Spleen (tissue), 11 donors: ENCODE measurements at regions not wholly inside any gene's neighbourhood (a gene's known extent, or its start where the extent isn't known, plus 50 kb on each side); places are given as distances from the start of the nearest gene placed in this dataset.

Experiments used
- DNase-seq: peaks from one replicate; pipeline ENCODE4 v3.0.0-alpha.2; 2020
- H3K27ac ChIP-seq, 8 donors: fragments of 200-600 bp; sonication (generic) in 7 of 8; 1 replicate in 4 of 8; 2 replicates in 4 of 8; pipeline versions ENCODE4 v1.5.0 to v1.8.0; 2016 to 2021; ENCODE audit warnings: inconsistent platforms in 4 of 8, mild to moderate bottlenecking in 4 of 8, moderate library complexity in 1 of 8
- H3K27me3 ChIP-seq, 7 donors: fragments of 200-600 bp; sonication (generic) in 6 of 7; replicated peaks in 1 of 7; 1 replicate in 4 of 7; 2 replicates in 3 of 7; pipeline versions ENCODE4 v1.5.0 to v1.8.0; 2016 to 2021; ENCODE audit warnings: inconsistent platforms in 3 of 7, mild to moderate bottlenecking in 1 of 7
- H3K36me3 ChIP-seq, 6 donors: fragments of 200-600 bp; sonication (generic) in 5 of 6; 1 replicate in 4 of 6; 2 replicates in 2 of 6; pipeline versions ENCODE4 v1.5.0 to v1.8.0; 2016 to 2021; ENCODE audit warnings: inconsistent platforms in 2 of 6
- H3K4me1 ChIP-seq, 6 donors: fragments of 200-600 bp; sonication (generic) in 5 of 6; 1 replicate in 3 of 6; 2 replicates in 3 of 6; pipeline versions ENCODE4 v1.5.0 to v1.8.0; 2016 to 2021; ENCODE audit warnings: inconsistent platforms in 3 of 6
- H3K4me3 ChIP-seq, 8 donors: fragments of 200-600 bp; sonication (generic) in 7 of 8; 1 replicate in 4 of 8; 2 replicates in 4 of 8; pipeline versions ENCODE4 v1.5.0 to v1.8.0; 2016 to 2021; ENCODE audit warnings: inconsistent platforms in 4 of 8, mild to moderate bottlenecking in 4 of 8, moderate library complexity in 2 of 8
- H3K9me3 ChIP-seq, 8 donors: fragments of 200-600 bp; sonication (generic) in 7 of 8; 1 replicate in 4 of 8; 2 replicates in 4 of 8; pipeline versions ENCODE4 v1.5.0 to v1.8.0; 2016 to 2021; ENCODE audit warnings: inconsistent platforms in 4 of 8
- POLR2A ChIP-seq, 3 donors: fragments of 450-650 bp; IDR thresholded peaks; one replicate each; pipeline ENCODE4 v1.5.1; 2017; ENCODE audit warnings: antibody characterized with exemption in 3 of 3, mild to moderate bottlenecking in 1 of 3
- POLR2AphosphoS5 ChIP-seq, 3 donors: sonication (generic); formaldehyde crosslinking; IDR thresholded peaks; one replicate each; pipeline ENCODE4 v1.5.1; 2017; ENCODE audit warnings: antibody characterized with exemption in 3 of 3
- WGBS, 5 donors: extraction: QIAGEN DNeasy Blood & Tissue Kit in 3 of 5; methylation state at CpG; one replicate each; pipeline versions ENCODE4 v1.1.5 to v1.1.7; 2013 to 2018; 5-methylcytosine and 5-hydroxymethylcytosine counted together
- intact Hi-C: fragments of 100-400 bp; cut with DNase I; formaldehyde crosslinking; loops from one replicate; pipeline ENCODE4 v1.15.0; 2023; ENCODE audit warnings: low total_unique reads
- TF ChIP-seq, protein P1 (sequence below), 11 experiments: fragments of 200-600 bp in 7 of 11; fragments of 450-650 bp in 4 of 11; sonication (generic) in 4 of 11; IDR thresholded peaks in 8 of 11; conservative IDR thresholded peaks in 3 of 11; 1 replicate in 7 of 11; 2 replicates in 4 of 11; pipeline versions ENCODE4 v1.4.0 to v1.8.0; 2016 to 2021; ENCODE audit warnings: antibody characterized with exemption in 11 of 11, inconsistent platforms in 4 of 11, mild to moderate bottlenecking in 1 of 11
- donor health status: healthy with polysubstance abuse.
- donor health status: DM: no; HTN: no; CAD: no; lungs with moderate emphysema.
- donor health status: DM: no; HTN: no; CAD: no.
- donor health status: Bipolar disorder and iron deficiency.
- donor health status: healthy.
- donor health status: DM: no; HTN: no; CAD: no.
- donor health status: DM: yes; HTN: yes; CAD: no.

DNA sequence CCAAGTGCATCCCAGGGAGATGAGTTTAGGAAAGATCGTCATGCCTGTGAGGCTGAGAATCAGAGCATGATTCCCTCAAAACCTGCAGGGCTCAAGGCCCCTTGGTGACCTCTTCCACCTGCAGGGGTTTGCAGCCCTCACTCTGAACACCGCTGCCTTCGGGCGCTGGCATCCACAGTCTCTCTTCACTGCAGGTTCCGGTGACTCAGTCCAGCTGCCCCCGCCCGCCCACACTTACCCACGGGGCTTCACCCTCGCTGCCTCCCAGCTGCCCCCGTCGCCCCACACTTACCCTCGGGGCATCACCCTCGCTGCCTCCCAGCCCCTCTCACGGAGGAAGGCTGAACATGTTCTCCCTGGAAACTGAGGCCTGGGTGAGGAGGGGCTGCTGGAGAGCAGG lies 277.1 kb downstream of the XXYLT1 start:
- no peaks in the 10 kb centered on the region for H3K36me3 ChIP-seq
- H3K4me1 ChIP-seq: no peaks in the 10 kb centered on the region
- H3K27ac ChIP-seq: no peak overlapping the region
- intact Hi-C loops: loop anchor here (10.0 kb wide), 1 partner anchor 261 kb away; no protein-coding TSS in a partner anchor
- 87 to 90% (median 88%) methylated on average over 6 to 14 of the region's 14 CpGs for WGBS, 5 donors
- no peak for DNase-seq
- no peaks in the 10 kb centered on the region for H3K9me3 ChIP-seq
- H3K27me3 ChIP-seq: no peaks in the 10 kb centered on the region
- TF ChIP-seq POLR2A (IDR thresholded peaks at IDR 0.05): no peak
- TF ChIP-seq, protein P1, sequence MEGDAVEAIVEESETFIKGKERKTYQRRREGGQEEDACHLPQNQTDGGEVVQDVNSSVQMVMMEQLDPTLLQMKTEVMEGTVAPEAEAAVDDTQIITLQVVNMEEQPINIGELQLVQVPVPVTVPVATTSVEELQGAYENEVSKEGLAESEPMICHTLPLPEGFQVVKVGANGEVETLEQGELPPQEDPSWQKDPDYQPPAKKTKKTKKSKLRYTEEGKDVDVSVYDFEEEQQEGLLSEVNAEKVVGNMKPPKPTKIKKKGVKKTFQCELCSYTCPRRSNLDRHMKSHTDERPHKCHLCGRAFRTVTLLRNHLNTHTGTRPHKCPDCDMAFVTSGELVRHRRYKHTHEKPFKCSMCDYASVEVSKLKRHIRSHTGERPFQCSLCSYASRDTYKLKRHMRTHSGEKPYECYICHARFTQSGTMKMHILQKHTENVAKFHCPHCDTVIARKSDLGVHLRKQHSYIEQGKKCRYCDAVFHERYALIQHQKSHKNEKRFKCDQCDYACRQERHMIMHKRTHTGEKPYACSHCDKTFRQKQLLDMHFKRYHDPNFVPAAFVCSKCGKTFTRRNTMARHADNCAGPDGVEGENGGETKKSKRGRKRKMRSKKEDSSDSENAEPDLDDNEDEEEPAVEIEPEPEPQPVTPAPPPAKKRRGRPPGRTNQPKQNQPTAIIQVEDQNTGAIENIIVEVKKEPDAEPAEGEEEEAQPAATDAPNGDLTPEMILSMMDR (IDR thresholded peaks at IDR 0.05 in 8 of 11, conservative IDR thresholded peaks at IDR 0.05 in 3 of 11): no peak
- no peak for TF ChIP-seq POLR2AphosphoS5 (IDR thresholded peaks at IDR 0.05)
- no peak overlapping the region for H3K4me3 ChIP-seq

DNA sequence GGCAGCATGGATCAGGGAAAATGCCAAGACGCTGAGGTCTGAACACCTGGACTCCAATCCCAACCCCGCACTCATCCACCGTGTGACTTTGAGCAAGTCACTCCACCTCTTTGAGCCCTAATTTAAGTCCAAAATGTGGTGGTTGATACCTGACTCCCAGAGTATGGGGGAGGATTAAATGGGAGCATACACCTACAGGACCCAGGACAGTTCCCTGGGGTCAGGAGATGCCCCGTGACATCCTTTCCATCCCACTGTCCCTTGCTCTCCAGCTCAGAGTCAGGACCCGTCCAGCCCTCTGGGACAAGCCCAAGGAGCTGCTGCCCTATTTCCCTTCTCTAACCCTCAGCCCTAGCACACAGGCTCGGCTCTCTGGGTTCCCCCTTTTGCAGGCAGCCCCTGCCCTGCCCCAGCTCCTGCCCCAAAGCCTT lies 276.4 kb downstream of the XXYLT1 start:
- TF ChIP-seq, protein P1 (IDR thresholded peaks at IDR 0.05 in 8 of 11, conservative IDR thresholded peaks at IDR 0.05 in 3 of 11): no peak
- no peak for TF ChIP-seq POLR2AphosphoS5 (IDR thresholded peaks at IDR 0.05)
- no peak for TF ChIP-seq POLR2A (IDR thresholded peaks at IDR 0.05)
- 82 to 90% (median 87%) methylated on average over 6 of the region's 6 CpGs for WGBS, 5 donors
- Histone ChIP-seq H3K4me1 (no peaks in the 10 kb centered on the region), H3K36me3 (no peaks in the 10 kb centered on the region), H3K27ac (no peak overlapping the region), H3K9me3 (no peaks in the 10 kb centered on the region), H3K27me3 (no peaks in the 10 kb centered on the region), H3K4me3 (no peak overlapping the region)
- DNase-seq: no peak
- intact Hi-C loops: loop anchor here (10.0 kb wide), 1 partner anchor 260 kb away; no protein-coding TSS in a partner anchor

DNA sequence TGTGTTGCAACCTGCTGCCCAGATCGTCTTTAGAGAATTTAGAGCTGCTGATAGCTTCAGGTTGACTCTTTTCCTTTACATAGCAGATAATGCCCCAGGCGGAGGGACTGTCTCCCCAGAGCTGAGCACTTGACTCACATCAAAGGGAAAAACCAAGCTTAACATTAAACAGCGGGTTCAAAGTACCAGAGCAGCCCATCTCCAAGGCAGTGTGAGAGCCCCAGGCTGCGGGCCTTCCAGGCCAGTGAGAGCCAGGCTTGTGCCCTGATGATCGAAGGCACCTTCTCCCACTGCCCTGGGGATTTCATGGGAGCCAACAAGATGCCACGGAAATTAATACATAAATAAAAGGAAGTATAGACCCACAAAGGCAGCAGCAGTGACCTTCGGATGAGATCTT lies 275.6 kb downstream of the XXYLT1 start:
- WGBS, 5 donors: 72 to 93% (median 87%) methylated on average over 7 of the region's 7 CpGs
- H3K27ac ChIP-seq: no peak overlapping the region
- no peaks in the 10 kb centered on the region for H3K9me3 ChIP-seq
- TF ChIP-seq, protein P1 (IDR thresholded peaks at IDR 0.05 in 8 of 11, conservative IDR thresholded peaks at IDR 0.05 in 3 of 11): no peak
- TF ChIP-seq POLR2AphosphoS5 (IDR thresholded peaks at IDR 0.05) (no peak), POLR2A (IDR thresholded peaks at IDR 0.05) (no peak)
- intact Hi-C loops: loop anchor here (10.0 kb wide), 1 partner anchor 259 kb away; no protein-coding TSS in a partner anchor
- H3K27me3 ChIP-seq: no peaks in the 10 kb centered on the region
- H3K36me3 ChIP-seq: no peaks in the 10 kb centered on the region
- H3K4me1 ChIP-seq: no peaks in the 10 kb centered on the region
- no peak for DNase-seq
- no peak overlapping the region for H3K4me3 ChIP-seq

DNA sequence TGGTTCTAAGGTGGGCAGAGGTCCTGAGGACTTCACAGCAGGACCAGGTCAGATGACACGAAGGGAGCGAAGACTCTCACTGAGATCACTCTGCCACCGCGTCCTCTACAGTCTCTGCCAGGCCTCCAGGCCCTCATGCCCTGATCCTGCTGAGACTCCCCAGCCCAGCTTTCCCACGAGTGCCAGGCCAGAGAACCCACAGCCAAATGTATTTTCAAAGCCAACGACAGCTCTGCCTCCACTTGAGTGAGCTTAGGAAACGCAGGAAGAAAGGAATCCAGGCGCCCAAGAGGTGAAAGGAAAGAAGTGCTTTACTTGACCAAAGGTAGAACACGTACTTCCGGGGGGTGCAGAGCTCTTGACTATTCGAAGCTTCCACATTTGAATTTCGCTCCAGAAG lies 275.0 kb downstream of the XXYLT1 start:
- H3K27ac ChIP-seq: no peak overlapping the region
- no peak overlapping the region for H3K4me3 ChIP-seq
- H3K4me1 ChIP-seq: no peaks in the 10 kb centered on the region
- no peaks in the 10 kb centered on the region for H3K36me3 ChIP-seq
- H3K9me3 ChIP-seq: no peaks in the 10 kb centered on the region
- DNase-seq: no peak
- H3K27me3 ChIP-seq: no peaks in the 10 kb centered on the region
- intact Hi-C loops: loop anchor here (10.0 kb wide), 1 partner anchor 259 kb away; no protein-coding TSS in a partner anchor
- 82 to 93% (median 90%) methylated on average over 12 of the region's 12 CpGs for WGBS, 5 donors
- TF ChIP-seq, protein P1 (IDR thresholded peaks at IDR 0.05 in 8 of 11, conservative IDR thresholded peaks at IDR 0.05 in 3 of 11): no peak
- TF ChIP-seq POLR2A (IDR thresholded peaks at IDR 0.05) (no peak), POLR2AphosphoS5 (IDR thresholded peaks at IDR 0.05) (no peak)
